Hepatocyte (in vitro differentiated cells): ENCODE measurements at regions not wholly inside any gene's neighbourhood (a gene's known extent, or its start where the extent isn't known, plus 50 kb on each side); places are given as distances from the start of the nearest gene placed in this dataset.

Experiments used
- DNase-seq: peaks from one replicate; pipeline ENCODE4 v3.0.0-alpha.2; 2016; ENCODE audit warnings: low spot score
- H2AFZ ChIP-seq: fragments of 200-600 bp; sonication (generic); 2 replicates; pipeline ENCODE4 v1.6.0; 2016; ENCODE audit warnings: antibody characterized with exemption, mild to moderate bottlenecking
- H3K27ac ChIP-seq: fragments of 200-600 bp; sonication (generic); 2 replicates; pipeline ENCODE4 v1.5.1; 2016; ENCODE audit warnings: mild to moderate bottlenecking
- H3K27me3 ChIP-seq: fragments of 200-600 bp; sonication (generic); 2 replicates; pipeline ENCODE4 v1.6.1; 2016
- H3K36me3 ChIP-seq: fragments of 200-600 bp; sonication (generic); replicated peaks from 2 replicates; pipeline ENCODE4 v1.5.1; 2016; ENCODE audit warnings: low read depth; ENCODE audit not compliant: insufficient read depth
- H3K4me1 ChIP-seq: fragments of 200-600 bp; sonication (generic); 2 replicates; pipeline ENCODE4 v1.5.1; 2016; ENCODE audit warnings: mild to moderate bottlenecking, moderate library complexity; ENCODE audit not compliant: insufficient read depth
- H3K4me2 ChIP-seq: fragments of 200-600 bp; sonication (generic); 2 replicates; pipeline ENCODE4 v1.6.0; 2016
- H3K4me3 ChIP-seq: fragments of 200-600 bp; sonication (generic); 2 replicates; pipeline ENCODE4 v1.5.1; 2016; ENCODE audit warnings: mild to moderate bottlenecking
- H3K79me2 ChIP-seq: fragments of 200-600 bp; sonication (generic); 2 replicates; pipeline ENCODE4 v1.6.0; 2017; ENCODE audit warnings: mild to moderate bottlenecking
- H3K9me2 ChIP-seq: fragments of 200-600 bp; sonication (generic); replicated peaks from 2 replicates; pipeline ENCODE4 v1.6.0; 2017; ENCODE audit warnings: mild to moderate bottlenecking; ENCODE audit not compliant: insufficient read depth
- H3K9me3 ChIP-seq: fragments of 200-600 bp; sonication (generic); 2 replicates; pipeline ENCODE4 v1.5.1; 2016; ENCODE audit warnings: low read depth, mild to moderate bottlenecking
- H4K20me1 ChIP-seq: fragments of 200-600 bp; sonication (generic); 2 replicates; pipeline ENCODE4 v1.6.0; 2016; ENCODE audit warnings: mild to moderate bottlenecking; ENCODE audit not compliant: insufficient read depth, poor library complexity, severe bottlenecking
- EZH2 ChIP-seq: fragments of 200-600 bp; sonication (generic); IDR thresholded peaks from 2 replicates; pipeline ENCODE4 v1.6.1; 2016; ENCODE audit warnings: antibody characterized with exemption, mild to moderate bottlenecking, borderline replicate concordance
- EZH2phosphoT487 ChIP-seq: fragments of 200-600 bp; sonication (generic); IDR thresholded peaks from one replicate; pipeline ENCODE4 v1.6.1; 2018; ENCODE audit warnings: antibody characterized with exemption, mild to moderate bottlenecking, low read depth, moderate library complexity; ENCODE audit not compliant: unreplicated experiment, severe bottlenecking
- WGBS: methylation state at CpG from one replicate; pipeline ENCODE4 v1.1.6; 2016; ENCODE audit warnings: low lambda C conversion rate; ENCODE audit errors: missing lambda C conversion rate; 5-methylcytosine and 5-hydroxymethylcytosine counted together
- TF ChIP-seq, protein P1 (sequence below): fragments of 200-600 bp; sonication (generic); IDR thresholded peaks from 2 replicates; pipeline ENCODE4 v1.5.1; 2016; ENCODE audit warnings: antibody characterized with exemption, mild to moderate bottlenecking; ENCODE audit not compliant: poor library complexity

DNA sequence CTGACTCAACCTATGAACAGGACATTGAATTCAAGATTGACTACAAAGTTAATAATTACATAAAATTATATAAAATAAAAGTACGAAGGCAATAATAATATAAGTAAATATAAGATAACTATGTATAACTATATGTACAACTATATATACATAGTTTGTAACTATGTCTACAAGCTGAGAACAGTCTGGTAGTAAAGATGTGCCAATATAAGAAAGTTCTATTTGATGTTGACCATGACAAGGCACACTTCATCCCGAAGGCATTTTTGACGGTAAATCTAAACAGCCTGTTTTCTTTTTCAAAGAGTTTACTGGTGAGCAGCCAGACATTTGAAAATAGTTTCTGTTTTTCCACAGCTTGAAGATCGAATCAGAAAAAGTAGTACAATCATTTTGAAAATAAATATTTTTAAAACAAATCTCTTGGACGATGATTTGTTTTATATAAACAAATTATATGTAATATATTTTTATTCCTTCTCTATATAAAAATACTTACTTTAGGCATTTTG is 112.9 kb downstream of the CEP44 start:
- Histone ChIP-seq H3K36me3 (no peaks in the 10 kb centered on the region), H3K4me1 (no peaks in the 10 kb centered on the region), H2AFZ (no peak overlapping the region), H3K4me3 (no peak overlapping the region), H3K9me2 (no peaks in the 10 kb centered on the region), H3K27me3 (no peaks in the 10 kb centered on the region), H3K4me2 (no peak overlapping the region), H3K27ac (no peak overlapping the region), H3K79me2 (no peaks in the 10 kb centered on the region), H4K20me1 (no peaks in the 10 kb centered on the region), H3K9me3 (no peaks in the 10 kb centered on the region)
- 74% methylated on average over 5 of the region's 5 CpGs for WGBS
- no peak for DNase-seq
- no peak for TF ChIP-seq EZH2
- TF ChIP-seq EZH2phosphoT487 = no peak
- TF ChIP-seq, protein P1, sequence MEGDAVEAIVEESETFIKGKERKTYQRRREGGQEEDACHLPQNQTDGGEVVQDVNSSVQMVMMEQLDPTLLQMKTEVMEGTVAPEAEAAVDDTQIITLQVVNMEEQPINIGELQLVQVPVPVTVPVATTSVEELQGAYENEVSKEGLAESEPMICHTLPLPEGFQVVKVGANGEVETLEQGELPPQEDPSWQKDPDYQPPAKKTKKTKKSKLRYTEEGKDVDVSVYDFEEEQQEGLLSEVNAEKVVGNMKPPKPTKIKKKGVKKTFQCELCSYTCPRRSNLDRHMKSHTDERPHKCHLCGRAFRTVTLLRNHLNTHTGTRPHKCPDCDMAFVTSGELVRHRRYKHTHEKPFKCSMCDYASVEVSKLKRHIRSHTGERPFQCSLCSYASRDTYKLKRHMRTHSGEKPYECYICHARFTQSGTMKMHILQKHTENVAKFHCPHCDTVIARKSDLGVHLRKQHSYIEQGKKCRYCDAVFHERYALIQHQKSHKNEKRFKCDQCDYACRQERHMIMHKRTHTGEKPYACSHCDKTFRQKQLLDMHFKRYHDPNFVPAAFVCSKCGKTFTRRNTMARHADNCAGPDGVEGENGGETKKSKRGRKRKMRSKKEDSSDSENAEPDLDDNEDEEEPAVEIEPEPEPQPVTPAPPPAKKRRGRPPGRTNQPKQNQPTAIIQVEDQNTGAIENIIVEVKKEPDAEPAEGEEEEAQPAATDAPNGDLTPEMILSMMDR = no peak

DNA sequence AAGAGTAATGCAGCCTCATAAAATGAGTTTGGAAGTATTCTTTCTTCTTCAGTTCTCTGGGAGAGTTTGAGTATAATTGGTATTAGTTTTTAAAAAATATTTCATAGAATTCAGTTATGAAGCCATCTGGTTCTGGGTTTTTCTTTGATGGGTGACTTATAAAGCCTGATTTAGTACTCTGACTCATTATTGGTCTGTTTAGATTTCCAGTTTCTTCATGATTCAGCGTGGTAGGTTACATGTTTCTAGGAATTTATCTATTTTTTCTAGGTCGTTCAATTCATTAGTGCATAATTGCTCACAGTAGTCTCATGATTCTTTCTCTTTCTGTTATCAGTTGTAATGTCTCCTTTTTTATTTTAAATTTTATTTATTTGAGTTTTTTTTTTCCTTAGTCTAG is 111.2 kb downstream of the CEP44 start:
- no peak for DNase-seq
- Histone ChIP-seq H2AFZ (no peak overlapping the region), H3K27ac (no peak overlapping the region), H3K4me2 (no peak overlapping the region), H3K79me2 (no peaks in the 10 kb centered on the region), H3K27me3 (no peaks in the 10 kb centered on the region), H3K36me3 (no peaks in the 10 kb centered on the region), H3K4me1 (no peaks in the 10 kb centered on the region), H3K9me2 (no peaks in the 10 kb centered on the region), H3K4me3 (no peak overlapping the region), H3K9me3 (no peaks in the 10 kb centered on the region), H4K20me1 (no peaks in the 10 kb centered on the region)
- 75% methylated on average over 2 of the region's 2 CpGs for WGBS
- TF ChIP-seq EZH2 (no peak), EZH2phosphoT487 (no peak)
- TF ChIP-seq, protein P1 = no peak

DNA sequence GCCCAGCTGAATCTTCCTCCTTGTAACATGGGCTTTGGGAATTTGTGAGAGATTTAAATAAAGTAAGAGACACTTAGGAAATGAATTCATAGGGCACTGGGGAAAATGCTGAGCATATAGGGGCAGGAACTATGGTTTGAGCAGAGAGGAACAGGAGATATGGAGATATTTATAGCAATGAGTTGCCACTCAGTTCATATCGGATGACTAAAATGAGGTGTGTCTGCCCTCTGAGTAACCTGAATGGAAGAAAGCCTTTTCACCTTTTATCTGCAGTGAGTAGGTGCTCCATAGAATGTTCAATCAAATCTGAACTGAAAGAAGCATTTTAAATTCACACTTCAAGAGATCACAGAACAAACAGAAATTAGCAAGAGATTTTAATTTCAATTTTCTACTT is 105.7 kb downstream of the CEP44 start:
- no peak overlapping the region for H3K27ac ChIP-seq
- TF ChIP-seq, protein P1 = no peak
- TF ChIP-seq EZH2phosphoT487 = no peak
- TF ChIP-seq EZH2 = no peak
- no peaks in the 10 kb centered on the region for H3K9me3 ChIP-seq
- no peaks in the 10 kb centered on the region for H3K9me2 ChIP-seq
- H3K36me3 ChIP-seq = no peaks in the 10 kb centered on the region
- H3K79me2 ChIP-seq = no peaks in the 10 kb centered on the region
- no peak for DNase-seq
- H3K4me3 ChIP-seq = no peak overlapping the region
- 64% methylated on average over 1 of the region's 1 CpG for WGBS
- H3K4me2 ChIP-seq = no peak overlapping the region
- H3K27me3 ChIP-seq = no peaks in the 10 kb centered on the region
- H3K4me1 ChIP-seq = no peaks in the 10 kb centered on the region
- H4K20me1 ChIP-seq = no peaks in the 10 kb centered on the region
- H2AFZ ChIP-seq = no peak overlapping the region
